ENCODE measurements at regions not wholly inside any gene's neighbourhood (a gene's known extent, or its start where the extent isn't known, plus 50 kb on each side); places are given as distances from the start of the nearest gene placed in this dataset.

DNA sequence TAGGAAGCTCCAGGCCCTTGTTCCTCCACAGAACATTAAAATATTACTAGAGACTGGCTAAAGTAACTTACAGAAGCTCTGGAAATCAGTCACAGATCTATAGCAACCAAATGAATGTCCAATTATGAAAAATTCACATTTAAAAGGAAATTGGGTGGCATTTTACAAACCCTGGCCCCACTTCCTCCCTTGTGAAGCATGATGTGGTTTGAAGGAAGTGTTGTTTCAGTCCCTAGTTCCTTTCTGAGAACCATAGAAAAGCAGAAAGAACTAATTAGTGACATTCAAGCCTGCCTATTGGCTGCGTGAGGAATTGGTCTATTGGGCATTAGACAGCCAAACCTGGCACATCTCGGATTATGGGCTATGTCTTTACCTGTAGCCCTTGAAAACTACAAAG lies 649.7 kb upstream of the NEGR1 start:
- no peak for TF ChIP-seq POLR2A (IDR thresholded peaks at IDR 0.05)
- TF ChIP-seq, protein P1, sequence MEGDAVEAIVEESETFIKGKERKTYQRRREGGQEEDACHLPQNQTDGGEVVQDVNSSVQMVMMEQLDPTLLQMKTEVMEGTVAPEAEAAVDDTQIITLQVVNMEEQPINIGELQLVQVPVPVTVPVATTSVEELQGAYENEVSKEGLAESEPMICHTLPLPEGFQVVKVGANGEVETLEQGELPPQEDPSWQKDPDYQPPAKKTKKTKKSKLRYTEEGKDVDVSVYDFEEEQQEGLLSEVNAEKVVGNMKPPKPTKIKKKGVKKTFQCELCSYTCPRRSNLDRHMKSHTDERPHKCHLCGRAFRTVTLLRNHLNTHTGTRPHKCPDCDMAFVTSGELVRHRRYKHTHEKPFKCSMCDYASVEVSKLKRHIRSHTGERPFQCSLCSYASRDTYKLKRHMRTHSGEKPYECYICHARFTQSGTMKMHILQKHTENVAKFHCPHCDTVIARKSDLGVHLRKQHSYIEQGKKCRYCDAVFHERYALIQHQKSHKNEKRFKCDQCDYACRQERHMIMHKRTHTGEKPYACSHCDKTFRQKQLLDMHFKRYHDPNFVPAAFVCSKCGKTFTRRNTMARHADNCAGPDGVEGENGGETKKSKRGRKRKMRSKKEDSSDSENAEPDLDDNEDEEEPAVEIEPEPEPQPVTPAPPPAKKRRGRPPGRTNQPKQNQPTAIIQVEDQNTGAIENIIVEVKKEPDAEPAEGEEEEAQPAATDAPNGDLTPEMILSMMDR (IDR thresholded peaks at IDR 0.05): no peak

Data from heart left ventricle (tissue), 13 donors.